Stimulated activated CD8-positive, alpha-beta memory T cell treated with anti-CD3 and anti-CD28 coated beads, Interleukin-15, amount 100 ng/mL, for 1 hour (primary cell): ENCODE measurements at regions not wholly inside any gene's neighbourhood (a gene's known extent, or its start where the extent isn't known, plus 50 kb on each side); places are given as distances from the start of the nearest gene placed in this dataset.

Source experiments
- DNase-seq: peaks from one replicate; pipeline ENCODE4 v3.0.0-alpha.2; 2020; ENCODE audit warnings: low read depth

- no peak for DNase-seq
Measured at GRCh38 chr21:35933466-35933865, 126.9 kb downstream of the SETD4 start.

GRCh38 chr21:35932232-35932911 is 128.0 kb downstream of the SETD4 start:
- DNase-seq: no peak

GRCh38 chr21:35929901-35930300 is 130.4 kb downstream of the SETD4 start:
- no peak for DNase-seq

GRCh38 chr21:35927262-35927661 is 133.1 kb downstream of the SETD4 start:
- DNase-seq: no peak

- no peak for DNase-seq
Measured at GRCh38 chr21:35926003-35926740, 134.2 kb downstream of the SETD4 start.

- DNase-seq: no peak
Measured at GRCh38 chr21:35925497-35925896, 134.8 kb downstream of the SETD4 start.

GRCh38 chr21:35924714-35925301 is 135.5 kb downstream of the SETD4 start:
- no peak for DNase-seq

- no peak for DNase-seq
Measured at GRCh38 chr21:35923971-35924370, 136.4 kb downstream of the SETD4 start.

- DNase-seq: no peak
Measured at GRCh38 chr21:35922618-35923017, 137.7 kb downstream of the SETD4 start.

- no peak for DNase-seq
Measured at GRCh38 chr21:35921471-35921870, 138.9 kb downstream of the SETD4 start.

GRCh38 chr21:35920436-35920835 is 139.9 kb downstream of the SETD4 start:
- no peak for DNase-seq

GRCh38 chr21:35915030-35915429 is 145.3 kb downstream of the SETD4 start:
- no peak for DNase-seq

GRCh38 chr21:35911412-35912191 is 148.7 kb downstream of the SETD4 start:
- DNase-seq: no peak

GRCh38 chr21:35909456-35910223 is 150.7 kb downstream of the SETD4 start:
- DNase-seq: no peak

GRCh38 chr21:35908311-35909078 is 151.8 kb downstream of the SETD4 start:
- DNase-seq: no peak

GRCh38 chr21:35906586-35906985 is 153.7 kb downstream of the SETD4 start:
- no peak for DNase-seq

GRCh38 chr21:35905963-35906345 is 154.4 kb downstream of the SETD4 start:
- no peak for DNase-seq

- no peak for DNase-seq
Measured at GRCh38 chr21:35905096-35905962, 155.0 kb downstream of the SETD4 start.

- DNase-seq: no peak
Measured at GRCh38 chr21:35900539-35900938, 159.8 kb downstream of the SETD4 start.

- no peak for DNase-seq
Measured at GRCh38 chr21:35896060-35896459, 164.3 kb downstream of the SETD4 start.
